NB4 (cell line): ENCODE measurements at regions not wholly inside any gene's neighbourhood (a gene's known extent, or its start where the extent isn't known, plus 50 kb on each side); places are given as distances from the start of the nearest gene placed in this dataset.

Experiments used
- DNase-seq: peaks from one replicate; pipeline ENCODE4 v3.0.0; 2010; ENCODE audit warnings: low read depth
- H3K4me3 ChIP-seq: one replicate; pipeline ENCODE4 v1.5.1; 2011; ENCODE audit warnings: mild to moderate bottlenecking, low read depth, low read length, moderate library complexity
- MYC ChIP-seq: IDR thresholded peaks from 2 replicates; pipeline ENCODE4 v1.6.1; 2011; ENCODE audit warnings: low read depth, low read length
- POLR2A ChIP-seq: IDR thresholded peaks from 2 replicates; pipeline ENCODE4 v1.6.1; 2011; ENCODE audit warnings: mild to moderate bottlenecking; ENCODE audit not compliant: insufficient read length; ENCODE audit errors: extremely low read depth
- TF ChIP-seq, protein P1 (sequence below): IDR thresholded peaks from 2 replicates; pipeline ENCODE4 v1.6.1; 2011; ENCODE audit warnings: low read depth, low read length
- TF ChIP-seq, protein P2 (sequence below): IDR thresholded peaks from one replicate; pipeline ENCODE4 v1.5.1; 2012; ENCODE audit warnings: low read depth, low read length

DNA sequence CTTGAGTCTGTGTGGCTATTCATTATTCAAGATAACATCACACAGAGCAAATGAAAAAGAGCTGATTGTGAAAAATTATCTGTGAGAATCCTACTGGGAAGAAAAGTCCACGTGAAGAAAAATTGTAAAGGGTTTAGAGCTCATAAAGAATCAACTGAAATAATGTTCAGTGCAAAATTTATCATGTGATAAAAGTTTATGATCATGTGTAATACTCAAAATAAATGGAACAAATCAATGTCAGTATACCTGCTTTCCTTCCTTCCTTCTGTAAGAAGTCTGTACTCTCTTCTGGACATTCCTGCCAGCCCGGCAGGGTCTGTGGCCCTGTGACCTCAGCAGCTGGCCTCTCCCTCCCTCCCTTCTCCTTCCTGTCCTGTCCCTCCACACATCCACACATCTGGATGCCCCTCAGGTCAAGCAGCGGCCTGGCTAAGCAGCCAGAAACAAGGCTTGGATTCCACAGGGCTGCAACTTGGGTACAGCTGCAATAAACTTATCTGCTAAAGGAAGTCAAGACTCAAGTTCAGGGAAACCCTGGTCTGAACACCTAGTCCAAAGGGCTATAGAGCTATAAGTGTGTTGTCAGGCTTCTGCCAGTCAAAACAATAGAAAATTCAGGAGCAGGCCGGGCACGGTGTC lies 172.1 kb downstream of the MREG start:
- no peak overlapping the region for H3K4me3 ChIP-seq
- DNase-seq = no peak
- TF ChIP-seq POLR2A (no peak), MYC (no peak)
- TF ChIP-seq, protein P1, sequence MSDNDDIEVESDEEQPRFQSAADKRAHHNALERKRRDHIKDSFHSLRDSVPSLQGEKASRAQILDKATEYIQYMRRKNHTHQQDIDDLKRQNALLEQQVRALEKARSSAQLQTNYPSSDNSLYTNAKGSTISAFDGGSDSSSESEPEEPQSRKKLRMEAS = no peak
- TF ChIP-seq, protein P2, sequence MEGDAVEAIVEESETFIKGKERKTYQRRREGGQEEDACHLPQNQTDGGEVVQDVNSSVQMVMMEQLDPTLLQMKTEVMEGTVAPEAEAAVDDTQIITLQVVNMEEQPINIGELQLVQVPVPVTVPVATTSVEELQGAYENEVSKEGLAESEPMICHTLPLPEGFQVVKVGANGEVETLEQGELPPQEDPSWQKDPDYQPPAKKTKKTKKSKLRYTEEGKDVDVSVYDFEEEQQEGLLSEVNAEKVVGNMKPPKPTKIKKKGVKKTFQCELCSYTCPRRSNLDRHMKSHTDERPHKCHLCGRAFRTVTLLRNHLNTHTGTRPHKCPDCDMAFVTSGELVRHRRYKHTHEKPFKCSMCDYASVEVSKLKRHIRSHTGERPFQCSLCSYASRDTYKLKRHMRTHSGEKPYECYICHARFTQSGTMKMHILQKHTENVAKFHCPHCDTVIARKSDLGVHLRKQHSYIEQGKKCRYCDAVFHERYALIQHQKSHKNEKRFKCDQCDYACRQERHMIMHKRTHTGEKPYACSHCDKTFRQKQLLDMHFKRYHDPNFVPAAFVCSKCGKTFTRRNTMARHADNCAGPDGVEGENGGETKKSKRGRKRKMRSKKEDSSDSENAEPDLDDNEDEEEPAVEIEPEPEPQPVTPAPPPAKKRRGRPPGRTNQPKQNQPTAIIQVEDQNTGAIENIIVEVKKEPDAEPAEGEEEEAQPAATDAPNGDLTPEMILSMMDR = no peak

DNA sequence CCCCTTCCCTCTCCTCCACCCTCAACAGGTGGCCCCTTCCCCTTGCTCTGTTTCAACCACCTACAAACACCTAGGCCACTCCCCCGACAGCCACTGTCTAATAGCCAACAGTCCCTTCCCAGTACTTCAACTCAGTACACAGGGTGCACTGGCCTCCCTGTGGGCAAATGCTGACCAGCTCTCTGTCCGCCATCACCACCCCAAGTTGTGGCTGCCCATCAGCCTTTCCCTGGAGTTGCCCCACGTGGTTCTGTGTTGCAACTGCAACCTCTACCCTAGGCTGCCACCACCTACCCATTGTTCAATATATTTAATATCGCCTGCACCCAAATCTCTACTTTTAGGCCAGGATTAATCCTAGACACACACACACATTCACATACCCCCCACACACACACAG lies 173.5 kb downstream of the MREG start:
- TF ChIP-seq, protein P1 = no peak
- TF ChIP-seq POLR2A (no peak), MYC (no peak)
- TF ChIP-seq, protein P2 = no peak

DNA sequence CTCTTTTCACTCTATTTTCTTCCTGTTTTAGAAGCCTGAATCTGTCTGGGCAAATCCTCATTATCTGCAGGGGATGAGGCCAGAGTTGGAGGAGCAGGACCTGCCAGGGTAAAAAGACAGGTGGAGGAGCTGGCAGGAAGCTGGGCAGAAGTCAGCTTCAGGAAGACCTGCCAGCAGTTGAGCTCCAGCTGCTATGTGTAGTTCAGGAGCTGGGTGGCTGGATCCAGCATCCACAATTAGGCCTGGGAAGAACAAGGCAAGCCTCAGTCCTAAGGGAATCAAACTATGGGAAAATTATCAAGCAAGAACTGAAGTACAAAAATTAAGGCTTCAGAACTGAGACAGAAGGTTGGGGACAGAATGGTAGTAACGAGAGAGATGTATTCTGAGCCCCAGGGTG lies 174.0 kb downstream of the MREG start:
- TF ChIP-seq, protein P2 = no peak
- TF ChIP-seq MYC (no peak), POLR2A (no peak)
- TF ChIP-seq, protein P1 = no peak
- H3K4me3 ChIP-seq = no peak overlapping the region
- no peak for DNase-seq

More for the DNA sequence above, 173.5 kb downstream of the MREG start:
- no peak for DNase-seq
- no peak overlapping the region for H3K4me3 ChIP-seq

DNA sequence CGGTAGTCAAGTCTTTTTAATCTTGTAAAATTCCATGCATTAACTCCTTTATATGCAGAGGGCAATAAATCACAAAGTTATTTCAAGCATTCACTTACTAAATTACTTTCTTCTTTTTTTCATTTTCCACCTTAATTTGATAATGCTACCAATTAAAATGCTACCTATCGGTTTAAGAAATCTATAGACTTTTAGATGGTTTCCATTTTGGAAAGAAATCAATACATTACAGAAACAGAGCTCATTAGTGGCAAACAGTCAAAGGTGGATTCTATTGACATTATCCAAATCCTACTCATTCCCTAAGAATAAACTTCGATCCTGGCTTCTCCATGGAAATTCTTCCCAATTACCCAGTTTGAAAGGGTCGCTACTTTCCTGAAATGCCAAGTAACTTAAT lies 176.5 kb downstream of the MREG start:
- no peak overlapping the region for H3K4me3 ChIP-seq
- DNase-seq = no peak
- no peak for TF ChIP-seq MYC

DNA sequence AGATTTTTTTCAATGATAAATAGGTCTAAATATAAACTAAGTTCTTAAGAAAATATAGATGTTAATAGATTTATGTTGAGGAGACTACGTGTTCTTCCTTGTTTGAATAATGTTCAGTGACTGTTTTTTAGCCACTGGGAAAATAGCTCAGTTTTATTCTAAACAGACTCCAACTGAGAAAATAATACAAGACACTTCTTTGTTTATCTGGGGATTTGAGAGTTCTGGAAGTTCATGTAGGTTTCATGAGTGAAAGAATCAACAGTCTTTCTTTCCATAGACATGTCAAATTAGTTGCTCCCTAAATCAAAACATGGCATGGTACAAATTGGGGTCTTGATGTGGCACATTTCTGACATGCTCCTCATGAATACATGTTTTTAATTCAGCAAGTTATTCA lies 177.7 kb downstream of the MREG start:
- TF ChIP-seq MYC = no peak
- no peak for TF ChIP-seq POLR2A
- TF ChIP-seq, protein P2 = no peak
- TF ChIP-seq, protein P1 = no peak
- H3K4me3 ChIP-seq = no peak overlapping the region
- no peak for DNase-seq

DNA sequence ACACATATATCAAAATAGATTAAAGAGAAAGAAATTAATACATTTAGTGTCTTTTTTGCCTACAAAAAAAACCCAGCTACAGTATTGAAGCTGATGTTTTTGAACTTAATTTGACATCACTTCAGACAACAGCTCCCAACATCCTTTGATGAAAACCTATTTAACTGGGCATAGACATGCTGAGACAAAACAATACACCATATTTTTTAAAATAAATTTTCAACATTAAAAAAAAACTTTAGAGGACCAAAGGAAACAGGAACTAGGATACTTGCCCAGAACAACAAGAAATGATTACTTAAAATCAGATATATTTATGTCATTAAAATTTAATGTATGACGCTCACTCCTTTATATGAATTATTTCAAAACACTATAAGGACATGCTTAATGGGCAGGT lies 178.1 kb downstream of the MREG start:
- TF ChIP-seq MYC (no peak), POLR2A (no peak)
- TF ChIP-seq, protein P2 = no peak
- TF ChIP-seq, protein P1 = no peak
- no peak for DNase-seq
- no peak overlapping the region for H3K4me3 ChIP-seq
